ENCODE measurements at regions not wholly inside any gene's neighbourhood (a gene's known extent, or its start where the extent isn't known, plus 50 kb on each side); places are given as distances from the start of the nearest gene placed in this dataset.
"Not testable (repeated sequence)": the region's sequence is repeated elsewhere in the genome, so short reads cannot be mapped to it uniquely, and the experiment has no call there.

DNA sequence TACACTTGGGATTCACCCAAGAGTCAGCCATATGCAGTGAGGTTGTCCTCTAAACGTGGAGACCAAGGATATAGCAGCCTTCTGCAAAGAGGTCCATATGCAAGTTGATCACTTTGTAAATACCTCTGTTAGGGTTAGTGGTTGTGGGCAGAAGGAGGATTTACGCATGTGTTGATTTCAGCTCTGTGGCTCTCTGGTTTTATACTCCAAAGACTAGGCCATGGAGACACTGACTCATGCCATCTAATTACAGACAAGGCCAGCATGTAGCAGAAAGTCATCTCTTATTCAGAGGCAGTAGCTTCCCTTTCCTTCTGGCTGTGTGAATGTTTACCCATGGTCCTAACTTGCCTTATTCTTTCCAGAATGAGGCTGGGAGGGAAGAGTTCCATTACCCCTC, 140.9 kb upstream of the GOLGA6L4 start:
- H3K27me3 ChIP-seq; H3K27ac ChIP-seq; H3K36me3 ChIP-seq (replicated peaks; ENCODE audit: insufficient read depth, low read depth); H3K4me1 ChIP-seq (ENCODE audit: insufficient read depth); H2AFZ ChIP-seq; H3K4me2 ChIP-seq; H3K9me2 ChIP-seq (replicated peaks; ENCODE audit: insufficient read depth); H4K20me1 ChIP-seq (ENCODE audit: insufficient read depth, poor library complexity, severe bottlenecking); DNase-seq (ENCODE audit: low spot score); H3K4me3 ChIP-seq; H3K79me2 ChIP-seq; H3K9me3 ChIP-seq (ENCODE audit: low read depth): not testable (repeated sequence)
- 85% methylated on average over 2 of the region's 2 CpGs for WGBS (ENCODE audit: low lambda C conversion rate, missing lambda C conversion rate)

DNA sequence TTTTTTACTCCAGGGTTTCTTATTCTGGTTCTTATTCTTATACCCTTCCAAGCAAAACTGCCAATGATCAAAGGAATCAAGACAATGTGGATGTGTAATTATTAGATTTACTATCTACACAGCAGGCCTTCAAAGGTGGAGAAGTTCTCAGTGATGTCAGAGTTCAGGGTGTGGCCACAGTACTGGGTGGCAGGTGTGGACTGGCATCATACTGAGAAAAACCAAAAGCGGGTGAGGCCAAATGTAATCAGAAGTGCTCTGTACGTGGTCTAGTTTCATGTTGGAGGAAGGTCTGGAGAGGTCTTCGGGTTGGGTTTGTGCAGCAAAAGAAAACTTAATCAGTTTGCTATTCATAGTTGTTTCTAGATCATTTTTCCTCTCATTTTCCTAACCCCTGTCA, 138.5 kb upstream of the GOLGA6L4 start:
- H3K27ac ChIP-seq; H3K9me3 ChIP-seq (ENCODE audit: low read depth); H3K9me2 ChIP-seq (replicated peaks; ENCODE audit: insufficient read depth); H3K79me2 ChIP-seq; H3K4me3 ChIP-seq; H3K27me3 ChIP-seq; H3K4me2 ChIP-seq; H2AFZ ChIP-seq; H3K36me3 ChIP-seq (replicated peaks; ENCODE audit: insufficient read depth, low read depth); DNase-seq (ENCODE audit: low spot score); H3K4me1 ChIP-seq (ENCODE audit: insufficient read depth); H4K20me1 ChIP-seq (ENCODE audit: insufficient read depth, poor library complexity, severe bottlenecking): not testable (repeated sequence)
- 92% methylated on average over 3 of the region's 3 CpGs for WGBS (ENCODE audit: low lambda C conversion rate, missing lambda C conversion rate)

DNA sequence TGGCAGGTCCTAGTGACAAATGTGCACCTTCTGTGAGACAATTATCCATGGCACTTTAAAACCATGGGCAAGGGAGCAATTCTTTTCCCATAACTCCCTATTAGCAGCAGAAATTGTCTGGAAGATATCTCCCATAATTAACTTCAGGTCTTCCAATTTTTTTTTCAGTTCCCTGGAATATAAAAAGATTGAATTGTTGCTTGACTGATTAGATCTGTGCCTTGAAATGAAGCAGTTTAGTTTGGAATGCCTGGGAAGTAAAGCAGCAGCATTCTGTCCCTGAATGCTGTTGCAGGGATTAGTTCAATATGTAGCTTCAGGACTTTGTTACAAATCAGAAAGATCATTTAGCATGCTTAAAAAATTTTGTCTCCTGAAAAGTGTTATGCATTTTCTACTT, 137.0 kb upstream of the GOLGA6L4 start:
- no peaks in the 10 kb centered on the region for H3K79me2 ChIP-seq
- no peaks in the 10 kb centered on the region for H3K9me2 ChIP-seq (replicated peaks; ENCODE audit: insufficient read depth)
- H3K27me3 ChIP-seq: no peaks in the 10 kb centered on the region
- TF ChIP-seq, protein P1, sequence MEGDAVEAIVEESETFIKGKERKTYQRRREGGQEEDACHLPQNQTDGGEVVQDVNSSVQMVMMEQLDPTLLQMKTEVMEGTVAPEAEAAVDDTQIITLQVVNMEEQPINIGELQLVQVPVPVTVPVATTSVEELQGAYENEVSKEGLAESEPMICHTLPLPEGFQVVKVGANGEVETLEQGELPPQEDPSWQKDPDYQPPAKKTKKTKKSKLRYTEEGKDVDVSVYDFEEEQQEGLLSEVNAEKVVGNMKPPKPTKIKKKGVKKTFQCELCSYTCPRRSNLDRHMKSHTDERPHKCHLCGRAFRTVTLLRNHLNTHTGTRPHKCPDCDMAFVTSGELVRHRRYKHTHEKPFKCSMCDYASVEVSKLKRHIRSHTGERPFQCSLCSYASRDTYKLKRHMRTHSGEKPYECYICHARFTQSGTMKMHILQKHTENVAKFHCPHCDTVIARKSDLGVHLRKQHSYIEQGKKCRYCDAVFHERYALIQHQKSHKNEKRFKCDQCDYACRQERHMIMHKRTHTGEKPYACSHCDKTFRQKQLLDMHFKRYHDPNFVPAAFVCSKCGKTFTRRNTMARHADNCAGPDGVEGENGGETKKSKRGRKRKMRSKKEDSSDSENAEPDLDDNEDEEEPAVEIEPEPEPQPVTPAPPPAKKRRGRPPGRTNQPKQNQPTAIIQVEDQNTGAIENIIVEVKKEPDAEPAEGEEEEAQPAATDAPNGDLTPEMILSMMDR (IDR thresholded peaks at IDR 0.05; ENCODE audit: poor library complexity): no peak
- TF ChIP-seq EZH2phosphoT487 (IDR thresholded peaks at IDR 0.05; ENCODE audit: low read depth, severe bottlenecking, unreplicated experiment): no peak
- TF ChIP-seq EZH2 (IDR thresholded peaks at IDR 0.05; ENCODE audit: borderline replicate concordance): no peak
- no peaks in the 10 kb centered on the region for H3K9me3 ChIP-seq (ENCODE audit: low read depth)
- H3K4me1 ChIP-seq (ENCODE audit: insufficient read depth): peaks cover 7% of the 10 kb centered on the region
- no peak overlapping the region for H3K4me2 ChIP-seq
- H2AFZ ChIP-seq: no peak overlapping the region
- no peaks in the 10 kb centered on the region for H4K20me1 ChIP-seq (ENCODE audit: insufficient read depth, poor library complexity, severe bottlenecking)
- H3K36me3 ChIP-seq (replicated peaks; ENCODE audit: insufficient read depth, low read depth): no peaks in the 10 kb centered on the region
- H3K27ac ChIP-seq: no peak overlapping the region
- DNase-seq (ENCODE audit: low spot score): no peak
- H3K4me3 ChIP-seq: no peak overlapping the region

DNA sequence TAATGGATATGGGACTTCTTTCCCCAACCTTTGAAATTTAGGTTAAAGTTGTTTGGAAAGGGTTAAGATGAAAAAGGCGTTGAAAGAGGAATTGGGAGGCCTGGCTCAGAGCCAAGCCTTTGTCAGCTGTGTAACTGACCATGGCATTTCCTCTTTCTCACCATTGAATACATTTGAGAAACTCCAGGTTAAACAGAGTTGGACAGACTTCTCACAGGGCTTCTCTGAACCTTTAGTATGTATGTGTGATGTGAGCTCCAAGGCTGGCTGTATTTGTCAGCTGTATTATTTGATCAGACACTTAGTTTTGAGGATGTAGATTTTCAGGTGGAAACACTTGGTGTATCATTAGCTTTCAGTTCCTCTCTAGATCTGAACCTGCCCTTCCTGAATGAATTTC, 136.4 kb upstream of the GOLGA6L4 start:
- no peak for DNase-seq (ENCODE audit: low spot score)
- Histone ChIP-seq H3K9me3 (ENCODE audit: low read depth) (no peaks in the 10 kb centered on the region), H3K9me2 (replicated peaks; ENCODE audit: insufficient read depth) (no peaks in the 10 kb centered on the region), H3K79me2 (no peaks in the 10 kb centered on the region), H3K27ac (no peak overlapping the region), H3K27me3 (no peaks in the 10 kb centered on the region), H3K4me1 (ENCODE audit: insufficient read depth) (peaks cover 7% of the 10 kb centered on the region), H3K36me3 (replicated peaks; ENCODE audit: insufficient read depth, low read depth) (no peaks in the 10 kb centered on the region), H4K20me1 (ENCODE audit: insufficient read depth, poor library complexity, severe bottlenecking) (no peaks in the 10 kb centered on the region), H2AFZ (no peak overlapping the region), H3K4me2 (no peak overlapping the region), H3K4me3 (no peak overlapping the region)
- TF ChIP-seq EZH2 (IDR thresholded peaks at IDR 0.05; ENCODE audit: borderline replicate concordance): no peak
- no peak for TF ChIP-seq EZH2phosphoT487 (IDR thresholded peaks at IDR 0.05; ENCODE audit: low read depth, severe bottlenecking, unreplicated experiment)
- TF ChIP-seq, protein P1 (IDR thresholded peaks at IDR 0.05; ENCODE audit: poor library complexity): no peak
- 21% methylated on average over 1 of the region's 1 CpG for WGBS (ENCODE audit: low lambda C conversion rate, missing lambda C conversion rate)

DNA sequence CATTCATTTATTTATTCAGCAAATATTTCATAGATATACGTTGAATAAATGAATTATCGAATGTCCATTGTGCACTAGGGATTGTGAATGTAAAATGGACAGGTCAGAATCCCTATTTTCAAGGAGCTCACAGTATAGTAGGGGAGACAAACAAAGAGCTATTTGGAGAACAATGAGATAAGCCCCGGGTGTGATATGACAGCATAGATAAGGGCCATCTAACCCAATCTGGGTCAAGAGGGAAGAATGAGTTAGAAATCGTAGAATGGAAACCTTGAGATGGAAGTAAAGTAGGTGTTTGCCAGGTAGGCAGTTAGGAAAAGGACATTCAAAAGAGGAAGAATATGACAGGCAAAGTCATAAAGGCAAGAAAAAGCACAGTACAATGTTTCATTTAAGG, 132.2 kb upstream of the GOLGA6L4 start:
- Histone ChIP-seq H2AFZ (no peak overlapping the region), H3K27me3 (no peaks in the 10 kb centered on the region)
- 66% methylated on average over 4 of the region's 4 CpGs for WGBS (ENCODE audit: low lambda C conversion rate, missing lambda C conversion rate)

More for the DNA sequence above, 132.2 kb upstream of the GOLGA6L4 start:
- no peak for TF ChIP-seq EZH2 (IDR thresholded peaks at IDR 0.05; ENCODE audit: borderline replicate concordance)
- TF ChIP-seq EZH2phosphoT487 (IDR thresholded peaks at IDR 0.05; ENCODE audit: low read depth, severe bottlenecking, unreplicated experiment): no peak
- TF ChIP-seq, protein P1 (IDR thresholded peaks at IDR 0.05; ENCODE audit: poor library complexity): no peak
- H3K27ac ChIP-seq: no peak overlapping the region
- no peaks in the 10 kb centered on the region for H3K9me2 ChIP-seq (replicated peaks; ENCODE audit: insufficient read depth)
- no peak overlapping the region for H3K4me3 ChIP-seq
- peaks cover 7% of the 10 kb centered on the region for H3K4me1 ChIP-seq (ENCODE audit: insufficient read depth)
- H3K4me2 ChIP-seq: no peak overlapping the region
- H3K9me3 ChIP-seq (ENCODE audit: low read depth): no peaks in the 10 kb centered on the region
- H3K36me3 ChIP-seq (replicated peaks; ENCODE audit: insufficient read depth, low read depth): no peaks in the 10 kb centered on the region
- DNase-seq (ENCODE audit: low spot score): no peak
- H3K79me2 ChIP-seq: no peaks in the 10 kb centered on the region
- H4K20me1 ChIP-seq (ENCODE audit: insufficient read depth, poor library complexity, severe bottlenecking): no peaks in the 10 kb centered on the region
